ENCODE measurements at regions not wholly inside any gene's neighbourhood (a gene's known extent, or its start where the extent isn't known, plus 50 kb on each side); places are given as distances from the start of the nearest gene placed in this dataset.

DNA sequence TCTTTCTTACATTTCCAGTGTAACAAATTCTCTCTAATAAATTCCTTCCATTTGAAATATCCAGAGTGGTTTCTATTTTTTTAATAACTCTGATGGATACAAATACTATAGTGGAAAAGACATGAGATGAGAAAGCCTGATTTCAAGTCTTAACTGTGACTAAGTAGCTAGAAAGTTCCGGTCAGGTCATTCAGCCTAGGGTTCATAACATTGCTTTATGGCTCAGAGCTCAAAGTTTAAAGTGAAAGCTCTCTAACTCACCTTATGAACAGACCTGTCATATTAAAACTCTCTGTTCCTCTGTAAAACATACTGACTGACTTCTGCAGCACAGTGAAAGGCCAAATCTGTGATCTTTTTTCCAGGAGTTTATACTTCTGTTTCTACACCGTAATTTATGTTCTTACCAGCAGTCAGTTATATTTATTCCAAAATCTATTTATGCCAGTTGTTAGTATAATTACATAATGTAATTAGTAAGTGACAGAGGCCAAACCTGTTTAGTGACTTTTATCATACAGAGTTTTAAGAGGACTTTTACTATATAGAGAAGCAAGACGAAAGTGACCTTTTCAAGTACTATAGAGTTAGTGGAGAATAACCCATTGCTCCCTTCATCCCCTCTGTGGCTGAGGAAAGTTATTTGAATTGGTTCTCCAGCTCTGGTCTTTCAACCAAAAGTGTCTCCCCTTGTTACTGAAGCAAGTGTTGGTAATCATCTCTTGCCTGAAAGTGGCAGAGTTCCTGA, 118.8 kb upstream of the PDE1A start:
- TF ChIP-seq, protein P1, sequence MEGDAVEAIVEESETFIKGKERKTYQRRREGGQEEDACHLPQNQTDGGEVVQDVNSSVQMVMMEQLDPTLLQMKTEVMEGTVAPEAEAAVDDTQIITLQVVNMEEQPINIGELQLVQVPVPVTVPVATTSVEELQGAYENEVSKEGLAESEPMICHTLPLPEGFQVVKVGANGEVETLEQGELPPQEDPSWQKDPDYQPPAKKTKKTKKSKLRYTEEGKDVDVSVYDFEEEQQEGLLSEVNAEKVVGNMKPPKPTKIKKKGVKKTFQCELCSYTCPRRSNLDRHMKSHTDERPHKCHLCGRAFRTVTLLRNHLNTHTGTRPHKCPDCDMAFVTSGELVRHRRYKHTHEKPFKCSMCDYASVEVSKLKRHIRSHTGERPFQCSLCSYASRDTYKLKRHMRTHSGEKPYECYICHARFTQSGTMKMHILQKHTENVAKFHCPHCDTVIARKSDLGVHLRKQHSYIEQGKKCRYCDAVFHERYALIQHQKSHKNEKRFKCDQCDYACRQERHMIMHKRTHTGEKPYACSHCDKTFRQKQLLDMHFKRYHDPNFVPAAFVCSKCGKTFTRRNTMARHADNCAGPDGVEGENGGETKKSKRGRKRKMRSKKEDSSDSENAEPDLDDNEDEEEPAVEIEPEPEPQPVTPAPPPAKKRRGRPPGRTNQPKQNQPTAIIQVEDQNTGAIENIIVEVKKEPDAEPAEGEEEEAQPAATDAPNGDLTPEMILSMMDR (IDR thresholded peaks at IDR 0.05): no peak
- TF ChIP-seq POLR2AphosphoS5 (IDR thresholded peaks at IDR 0.05): no peak
